ENCODE measurements at regions not wholly inside any gene's neighbourhood (a gene's known extent, or its start where the extent isn't known, plus 50 kb on each side); places are given as distances from the start of the nearest gene placed in this dataset.
"Not testable (repeated sequence)": the region's sequence is repeated elsewhere in the genome, so short reads cannot be mapped to it uniquely, and the experiment has no call there.

GRCh38 chr3:78076379-78076778 lies 1036.5 kb downstream of the ROBO2 start:
- no peaks in the 10 kb centered on the region for H3K36me3 Mint-ChIP-seq
- no peak overlapping the region for H3K27ac Mint-ChIP-seq
- H3K27me3 Mint-ChIP-seq: no peaks in the 10 kb centered on the region
- CTCF ChIA-PET: no interaction called here
- DNase-seq: no peak
- H3K4me1 Mint-ChIP-seq (ENCODE audit: low read depth): no peaks in the 10 kb centered on the region
- POLR2A ChIA-PET: no interaction called here
- intact Hi-C loops (cut with micrococcal nuclease): no loop called here
- H3K4me3 Mint-ChIP-seq: no peak overlapping the region
- H3K9me3 Mint-ChIP-seq: peaks cover 24% of the 10 kb centered on the region

DNA sequence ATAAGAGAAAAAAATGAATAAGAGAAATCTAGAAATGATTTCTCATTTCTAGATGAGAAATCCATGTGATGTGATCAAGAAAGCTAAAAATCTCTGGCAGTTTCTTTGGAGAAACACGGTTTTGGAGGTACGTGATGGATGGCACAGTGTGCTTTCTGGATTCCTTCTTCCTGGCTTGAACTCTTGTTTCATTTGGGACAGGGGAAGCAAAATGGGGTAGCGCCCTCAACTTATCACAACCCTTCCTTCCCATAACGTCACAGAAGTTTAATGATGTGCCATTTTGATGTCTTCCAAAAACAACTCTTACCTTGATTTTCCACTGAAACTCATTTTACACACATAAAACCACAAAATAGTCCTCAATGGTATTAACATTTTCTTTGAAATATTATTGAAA lies 1037.3 kb downstream of the ROBO2 start:
- POLR2A ChIA-PET: no interaction called here
- H3K36me3 Mint-ChIP-seq: no peaks in the 10 kb centered on the region
- H3K27me3 Mint-ChIP-seq: no peaks in the 10 kb centered on the region
- intact Hi-C loops (cut with micrococcal nuclease): no loop called here
- DNase-seq: no peak
- H3K4me3 Mint-ChIP-seq: no peak overlapping the region
- CTCF ChIA-PET: no interaction called here
- H3K9me3 Mint-ChIP-seq: peaks cover 24% of the 10 kb centered on the region
- H3K27ac Mint-ChIP-seq: no peak overlapping the region
- H3K4me1 Mint-ChIP-seq (ENCODE audit: low read depth): no peaks in the 10 kb centered on the region

DNA sequence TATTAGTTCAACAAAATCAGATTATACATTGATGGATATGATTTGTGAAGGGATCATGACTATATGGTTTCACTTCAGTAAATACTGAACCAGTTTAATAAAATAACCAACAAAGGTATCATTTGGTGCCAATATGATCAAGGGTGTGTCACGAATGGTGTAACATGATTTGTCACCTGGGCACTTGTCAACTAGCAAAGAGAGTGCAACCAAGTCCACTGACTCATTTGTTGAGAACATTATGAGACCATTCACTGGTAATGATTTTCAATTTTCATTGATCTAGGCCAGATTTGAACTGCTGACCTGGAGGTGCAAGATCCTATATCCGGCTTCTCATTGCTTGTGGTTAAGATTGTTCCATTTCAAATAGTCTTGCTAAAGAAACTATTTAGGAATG lies 1037.9 kb downstream of the ROBO2 start:
- H3K9me3 Mint-ChIP-seq: peaks cover 26% of the 10 kb centered on the region
- intact Hi-C loops (cut with micrococcal nuclease): no loop called here
- DNase-seq: no peak
- no peaks in the 10 kb centered on the region for H3K4me1 Mint-ChIP-seq (ENCODE audit: low read depth)
- H3K4me3 Mint-ChIP-seq: no peak overlapping the region
- H3K27ac Mint-ChIP-seq: no peak overlapping the region
- no peaks in the 10 kb centered on the region for H3K36me3 Mint-ChIP-seq
- no peaks in the 10 kb centered on the region for H3K27me3 Mint-ChIP-seq
- CTCF ChIA-PET: no interaction called here
- POLR2A ChIA-PET: no interaction called here

GRCh38 chr3:78079514-78079913 lies 1039.6 kb downstream of the ROBO2 start:
- Mint-ChIP-seq H3K27ac (no peak overlapping the region), H3K4me3 (no peak overlapping the region), H3K36me3 (no peaks in the 10 kb centered on the region), H3K4me1 (ENCODE audit: low read depth) (no peaks in the 10 kb centered on the region), H3K9me3 (peaks cover 33% of the 10 kb centered on the region), H3K27me3 (no peaks in the 10 kb centered on the region)
- CTCF ChIA-PET: no interaction called here
- POLR2A ChIA-PET: no interaction called here
- intact Hi-C loops (cut with micrococcal nuclease): no loop called here
- DNase-seq: no peak

GRCh38 chr3:78086150-78086549 lies 1046.3 kb downstream of the ROBO2 start:
- CTCF ChIA-PET: no interaction called here
- peaks cover 17% of the 10 kb centered on the region for H3K9me3 Mint-ChIP-seq
- POLR2A ChIA-PET: no interaction called here
- no peaks in the 10 kb centered on the region for H3K27me3 Mint-ChIP-seq
- H3K4me3 Mint-ChIP-seq: no peak overlapping the region
- H3K27ac Mint-ChIP-seq: no peak overlapping the region
- no peaks in the 10 kb centered on the region for H3K4me1 Mint-ChIP-seq (ENCODE audit: low read depth)
- intact Hi-C loops (cut with micrococcal nuclease): no loop called here
- no peaks in the 10 kb centered on the region for H3K36me3 Mint-ChIP-seq
- no peak for DNase-seq

- POLR2A ChIA-PET: no interaction called here
- intact Hi-C loops (cut with micrococcal nuclease): no loop called here
- H3K27me3 Mint-ChIP-seq: no peaks in the 10 kb centered on the region
These were observed 1047.2 kb downstream of the ROBO2 start for GRCh38 chr3:78087134-78087533.

GRCh38 chr3:78088006-78088405 lies 1048.1 kb downstream of the ROBO2 start:
- Mint-ChIP-seq H3K27ac (no peak overlapping the region), H3K4me3 (no peak overlapping the region), H3K27me3 (no peaks in the 10 kb centered on the region), H3K4me1 (ENCODE audit: low read depth) (no peaks in the 10 kb centered on the region), H3K9me3 (peaks cover 14% of the 10 kb centered on the region), H3K36me3 (no peaks in the 10 kb centered on the region)
- ChIA-PET POLR2A (no interaction called here), CTCF (no interaction called here)
- intact Hi-C loops (cut with micrococcal nuclease): no loop called here
- no peak for DNase-seq

More at GRCh38 chr3:78087134-78087533, 1047.2 kb downstream of the ROBO2 start:
- no peaks in the 10 kb centered on the region for H3K4me1 Mint-ChIP-seq (ENCODE audit: low read depth)
- H3K36me3 Mint-ChIP-seq: no peaks in the 10 kb centered on the region
- H3K27ac Mint-ChIP-seq: no peak overlapping the region
- no peak for DNase-seq
- no peak overlapping the region for H3K4me3 Mint-ChIP-seq
- CTCF ChIA-PET: no interaction called here
- peaks cover 17% of the 10 kb centered on the region for H3K9me3 Mint-ChIP-seq

DNA sequence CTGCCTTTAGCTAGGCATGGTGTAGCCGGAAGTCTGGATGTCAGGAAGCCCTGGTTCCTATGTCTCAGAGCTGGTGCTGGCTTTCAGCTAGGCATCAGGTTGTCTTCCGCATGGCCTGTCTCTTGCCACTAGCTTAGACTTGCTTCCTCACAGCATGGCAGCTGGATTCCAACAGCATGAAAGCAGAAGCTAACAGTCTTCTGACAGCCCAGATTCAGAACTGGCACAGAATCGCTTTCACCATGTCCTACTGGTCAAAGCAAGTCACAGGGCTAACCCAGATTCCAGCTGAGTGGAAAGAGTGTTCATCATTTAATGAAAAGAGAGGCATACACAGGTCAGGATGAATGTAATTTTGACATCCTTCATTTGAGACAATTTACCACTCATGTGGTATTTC lies 1050.5 kb downstream of the ROBO2 start:
- Mint-ChIP-seq H3K27me3 (no peaks in the 10 kb centered on the region), H3K27ac (no peak overlapping the region), H3K9me3 (peaks cover 19% of the 10 kb centered on the region), H3K4me3 (no peak overlapping the region), H3K4me1 (ENCODE audit: low read depth) (no peaks in the 10 kb centered on the region), H3K36me3 (no peaks in the 10 kb centered on the region)
- CTCF ChIA-PET: no interaction called here
- no peak for DNase-seq
- intact Hi-C loops (cut with micrococcal nuclease): no loop called here
- POLR2A ChIA-PET: no interaction called here

DNA sequence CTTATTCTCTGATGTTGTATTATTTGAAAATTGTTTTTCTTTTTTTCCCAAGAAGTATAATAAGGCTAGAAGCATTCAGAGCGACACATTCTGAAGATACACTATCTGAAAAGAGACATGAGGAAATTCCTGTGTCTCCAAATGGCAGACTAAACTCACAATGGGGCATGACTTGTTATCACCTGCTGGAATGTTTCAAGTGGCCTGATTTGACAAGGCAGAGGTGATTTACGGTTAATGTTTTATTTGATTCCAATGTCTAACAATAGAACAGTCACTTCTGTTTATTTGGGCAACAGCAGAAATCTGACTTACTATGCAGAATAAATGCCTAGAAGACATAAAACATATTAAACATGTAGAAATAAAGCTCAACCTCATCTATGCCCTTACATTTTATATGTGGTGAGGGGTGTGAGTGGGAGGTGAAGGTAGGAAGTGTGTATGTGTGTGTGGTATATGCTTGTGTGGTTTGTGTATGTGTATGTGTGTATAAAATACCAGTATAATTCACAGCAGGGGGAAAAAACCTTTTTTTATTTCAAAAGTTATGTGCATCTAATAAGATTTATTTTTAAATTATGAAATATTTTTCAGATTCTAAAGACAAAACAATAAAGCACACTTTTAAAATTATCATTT lies 1051.7 kb downstream of the ROBO2 start:
- ChIA-PET CTCF (no interaction called here), POLR2A (no interaction called here)
- no peak overlapping the region for H3K27ac Mint-ChIP-seq
- no peak for DNase-seq
- intact Hi-C loops (cut with micrococcal nuclease): no loop called here
- H3K4me1 Mint-ChIP-seq (ENCODE audit: low read depth): no peaks in the 10 kb centered on the region
- H3K27me3 Mint-ChIP-seq: no peaks in the 10 kb centered on the region
- peaks cover 18% of the 10 kb centered on the region for H3K9me3 Mint-ChIP-seq
- H3K36me3 Mint-ChIP-seq: no peaks in the 10 kb centered on the region
- no peak overlapping the region for H3K4me3 Mint-ChIP-seq

GRCh38 chr3:78092574-78092973 lies 1052.7 kb downstream of the ROBO2 start:
- H3K27ac Mint-ChIP-seq; H3K4me3 Mint-ChIP-seq; intact Hi-C loops (cut with micrococcal nuclease); DNase-seq; H3K4me1 Mint-ChIP-seq (ENCODE audit: low read depth); H3K36me3 Mint-ChIP-seq; H3K27me3 Mint-ChIP-seq; POLR2A ChIA-PET; CTCF ChIA-PET: not testable (repeated sequence)
- peaks cover 17% of the 10 kb centered on the region for H3K9me3 Mint-ChIP-seq

- peaks cover 16% of the 10 kb centered on the region for H3K9me3 Mint-ChIP-seq
- no peaks in the 10 kb centered on the region for H3K27me3 Mint-ChIP-seq
- no peak overlapping the region for H3K27ac Mint-ChIP-seq
These were observed 1056.8 kb downstream of the ROBO2 start for GRCh38 chr3:78096488-78097255.

DNA sequence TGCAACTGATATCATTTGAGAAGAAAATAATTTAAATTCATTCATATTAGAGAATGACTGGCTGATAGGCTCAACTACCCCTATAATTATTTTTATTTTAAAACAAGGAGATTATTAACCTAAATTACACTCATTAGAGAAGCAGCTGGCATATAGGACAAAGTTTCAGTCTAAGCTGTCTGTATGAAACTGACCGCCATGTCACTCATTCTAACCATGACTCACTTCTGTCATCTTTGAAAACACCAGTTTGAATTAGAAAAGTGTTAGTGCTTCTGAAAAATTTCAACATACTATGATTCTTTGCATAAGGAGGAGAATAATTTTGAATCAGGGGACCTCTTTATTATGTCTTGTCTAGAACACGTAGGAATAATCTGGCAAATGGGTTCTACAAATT lies 1058.5 kb downstream of the ROBO2 start:
- H3K4me3 Mint-ChIP-seq: no peak overlapping the region
- no peak for DNase-seq
- peaks cover 15% of the 10 kb centered on the region for H3K9me3 Mint-ChIP-seq
- H3K27ac Mint-ChIP-seq: no peak overlapping the region
- H3K27me3 Mint-ChIP-seq: no peaks in the 10 kb centered on the region
- H3K4me1 Mint-ChIP-seq (ENCODE audit: low read depth): no peaks in the 10 kb centered on the region
- CTCF ChIA-PET: no interaction called here
- H3K36me3 Mint-ChIP-seq: no peaks in the 10 kb centered on the region
- intact Hi-C loops (cut with micrococcal nuclease): no loop called here
- POLR2A ChIA-PET: no interaction called here

More at GRCh38 chr3:78096488-78097255, 1056.8 kb downstream of the ROBO2 start:
- no peak for DNase-seq
- POLR2A ChIA-PET: no interaction called here
- Mint-ChIP-seq H3K4me3 (no peak overlapping the region), H3K4me1 (ENCODE audit: low read depth) (no peaks in the 10 kb centered on the region), H3K36me3 (no peaks in the 10 kb centered on the region)
- CTCF ChIA-PET: no interaction called here
- intact Hi-C loops (cut with micrococcal nuclease): no loop called here

GRCh38 chr3:78101384-78101783 lies 1061.5 kb downstream of the ROBO2 start:
- ChIA-PET POLR2A (no interaction called here), CTCF (no interaction called here)
- H3K36me3 Mint-ChIP-seq: no peaks in the 10 kb centered on the region
- no peak for DNase-seq
- no peak overlapping the region for H3K4me3 Mint-ChIP-seq
- peaks cover 5% of the 10 kb centered on the region for H3K9me3 Mint-ChIP-seq
- H3K27me3 Mint-ChIP-seq: no peaks in the 10 kb centered on the region
- H3K4me1 Mint-ChIP-seq (ENCODE audit: low read depth): no peaks in the 10 kb centered on the region
- H3K27ac Mint-ChIP-seq: no peak overlapping the region
- intact Hi-C loops (cut with micrococcal nuclease): no loop called here

Data from activated CD4-positive, alpha-beta memory T cell treated with anti-CD3 and anti-CD28 coated beads for 36 hours (primary cell).